ENCODE measurements at regions not wholly inside any gene's neighbourhood (a gene's known extent, or its start where the extent isn't known, plus 50 kb on each side); places are given as distances from the start of the nearest gene placed in this dataset.
"Not testable (repeated sequence)": the region's sequence is repeated elsewhere in the genome, so short reads cannot be mapped to it uniquely, and the experiment has no call there.

DNA sequence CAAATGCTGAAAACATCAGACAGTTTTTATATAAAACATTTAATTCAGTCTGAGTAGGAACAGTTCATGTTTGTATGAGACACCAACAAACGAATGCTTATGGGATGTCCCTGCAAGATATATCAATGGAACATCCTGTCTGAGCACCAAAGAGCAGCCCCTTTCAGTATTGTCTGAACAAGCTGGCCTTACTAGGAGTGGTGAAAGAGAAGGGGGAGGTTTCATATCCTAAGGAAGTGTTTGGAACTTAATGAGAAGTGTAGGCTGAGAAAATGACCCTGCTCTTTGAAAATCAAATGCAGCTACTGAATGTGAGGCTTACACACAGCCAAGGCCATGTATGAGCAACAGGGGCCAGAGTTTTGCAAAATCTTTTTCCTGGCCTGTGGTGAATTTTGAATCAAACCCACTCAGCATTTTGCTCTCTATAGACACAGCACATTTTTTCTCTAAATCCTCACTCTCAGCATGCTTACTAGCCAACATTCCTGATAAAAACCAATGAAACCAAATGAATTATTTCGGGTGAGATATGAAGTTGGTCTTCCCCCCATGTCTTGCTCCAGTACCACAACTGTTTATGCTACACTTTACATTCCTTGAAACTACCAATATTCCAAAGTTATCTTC, 119.4 kb downstream of the LUZP4 start:
- DNase-seq: no peak

DNA sequence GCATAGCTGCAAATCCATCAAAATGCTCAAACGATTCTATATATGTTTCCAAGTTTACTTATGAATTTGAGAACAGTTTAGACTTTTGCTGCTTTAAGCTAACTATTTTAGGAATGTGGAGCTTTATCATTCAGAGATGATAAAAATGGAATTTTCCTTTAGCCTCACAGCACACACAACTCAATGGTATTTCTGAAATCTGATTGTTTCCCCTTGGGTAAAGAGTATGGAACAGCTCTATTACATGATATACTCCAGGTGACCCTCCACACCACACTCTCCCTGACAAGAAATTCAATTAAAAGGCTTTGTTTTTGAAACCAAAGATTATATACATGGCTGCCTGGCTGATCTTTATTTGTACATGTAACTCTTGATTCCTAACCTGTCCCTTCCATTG, 120.0 kb downstream of the LUZP4 start:
- no peak for DNase-seq

DNA sequence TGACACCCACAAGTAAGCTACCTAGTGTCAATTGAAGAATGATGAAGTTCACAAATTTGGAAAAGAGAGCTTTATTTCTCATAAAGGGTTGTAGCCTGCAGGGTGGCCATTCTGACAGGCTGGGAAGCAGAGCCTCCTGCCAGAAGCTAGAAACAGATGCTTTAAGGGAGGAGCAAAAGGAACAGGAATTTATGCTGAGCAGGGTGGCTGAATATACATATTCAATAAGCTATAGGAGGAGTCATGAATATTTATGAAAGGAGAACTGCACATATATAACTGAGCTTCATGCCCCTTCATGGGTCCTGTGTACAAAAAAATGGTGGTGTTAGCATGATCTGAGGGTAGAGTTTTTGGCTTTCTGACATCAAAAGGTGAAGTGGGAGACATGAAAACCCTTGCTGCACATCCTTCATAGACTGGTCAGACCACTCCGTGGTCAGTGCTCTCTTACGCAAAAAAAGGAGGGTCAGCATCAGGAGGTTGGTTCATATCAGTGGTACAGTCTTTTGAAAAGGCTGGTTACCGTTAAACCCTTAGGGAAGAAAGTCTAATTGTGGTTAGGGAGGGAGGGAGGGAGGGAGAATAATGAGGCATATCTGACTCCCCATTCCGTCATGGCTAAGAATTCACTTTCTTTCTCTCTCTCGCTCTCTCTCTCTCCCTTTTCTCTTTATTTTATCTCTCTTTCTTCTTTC, 121.4 kb downstream of the LUZP4 start:
- no peak for DNase-seq

DNA sequence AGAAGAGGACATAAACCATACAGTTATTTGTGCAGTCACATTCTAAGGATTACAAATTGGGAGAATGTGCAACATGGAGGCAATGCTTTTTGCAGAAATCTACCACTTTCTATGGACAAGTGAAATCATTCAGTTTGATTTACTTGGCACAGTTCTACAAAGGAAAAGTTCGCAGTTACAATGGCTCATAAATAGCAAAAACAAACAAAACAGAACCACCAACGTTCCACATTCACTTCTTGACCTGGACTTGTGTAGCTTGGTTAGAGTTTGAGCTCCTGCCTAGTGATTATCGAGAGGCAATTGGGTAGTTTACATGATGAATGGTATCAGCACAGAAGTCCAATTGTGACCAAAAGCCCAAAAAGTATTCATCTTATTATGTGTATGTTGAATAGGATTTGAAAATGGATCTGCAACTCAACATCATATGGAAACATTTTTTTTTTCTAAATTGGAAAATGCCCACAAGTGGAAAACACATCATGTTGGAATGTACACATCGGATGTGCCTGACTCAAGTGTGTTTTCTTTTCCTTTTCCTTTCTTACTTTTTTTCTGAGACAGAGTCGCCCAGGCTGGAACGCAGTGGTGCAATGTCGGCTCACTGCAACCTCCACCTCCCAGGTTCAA, 123.8 kb downstream of the LUZP4 start:
- no peak for DNase-seq

DNA sequence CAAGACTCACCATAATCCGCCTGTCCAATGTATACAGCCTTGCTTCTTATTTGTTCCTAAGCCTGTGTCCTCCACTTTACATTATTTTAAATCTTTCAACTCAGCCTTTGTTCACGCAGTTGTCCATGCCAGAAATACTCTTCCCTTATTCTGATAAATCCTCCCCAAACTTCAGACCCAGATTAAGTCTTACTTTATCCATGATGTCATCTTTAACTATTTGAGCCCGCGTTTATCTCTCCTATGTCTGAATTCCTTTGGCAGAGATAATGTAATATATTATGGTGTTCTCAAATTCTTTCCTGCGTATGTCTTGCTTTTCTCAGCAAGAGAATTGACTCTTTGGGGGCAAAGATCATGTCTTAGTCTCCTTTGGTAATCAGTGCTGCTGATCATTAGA, 129.6 kb downstream of the LUZP4 start:
- no peak for DNase-seq

DNA sequence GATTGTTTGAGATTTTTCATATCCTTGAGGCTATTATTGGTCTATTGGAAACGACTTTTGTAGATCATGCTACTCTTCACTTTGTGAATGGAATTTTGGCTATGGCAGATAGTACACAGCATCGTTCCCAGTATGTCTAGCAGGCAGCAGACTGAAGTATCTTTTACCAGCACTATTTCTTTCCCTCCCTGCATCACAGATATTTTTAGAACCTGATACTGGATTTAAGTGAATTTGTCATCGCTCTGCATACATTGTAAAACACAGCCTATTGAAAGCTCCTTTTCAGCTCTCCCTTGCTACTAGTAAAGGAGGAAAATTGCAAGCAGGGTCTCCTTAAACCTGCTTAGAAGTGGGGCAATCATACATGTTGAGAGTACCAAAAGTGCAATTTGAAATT, 133.6 kb downstream of the LUZP4 start:
- no peak for DNase-seq

DNA sequence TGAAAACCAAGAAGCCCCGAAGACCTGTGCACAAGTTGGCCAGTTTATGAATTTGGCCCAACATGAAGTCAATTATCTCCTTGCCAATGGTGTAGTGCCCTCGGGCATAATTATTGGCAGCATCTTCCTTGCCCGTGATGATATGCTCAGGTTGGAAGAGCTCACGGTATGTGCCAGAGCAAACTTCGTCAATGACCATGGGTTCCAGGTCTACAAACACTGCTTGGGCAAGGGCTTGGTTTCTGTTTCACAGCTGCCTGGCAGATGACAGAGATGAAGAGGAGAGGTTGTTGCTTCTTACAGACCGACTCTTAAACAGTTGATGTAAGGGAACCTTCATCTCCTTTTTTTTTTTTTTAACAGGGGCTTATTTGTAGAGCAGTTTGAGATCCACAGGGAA, 135.6 kb upstream of the PLS3 start:
- DNase-seq: no peak

DNA sequence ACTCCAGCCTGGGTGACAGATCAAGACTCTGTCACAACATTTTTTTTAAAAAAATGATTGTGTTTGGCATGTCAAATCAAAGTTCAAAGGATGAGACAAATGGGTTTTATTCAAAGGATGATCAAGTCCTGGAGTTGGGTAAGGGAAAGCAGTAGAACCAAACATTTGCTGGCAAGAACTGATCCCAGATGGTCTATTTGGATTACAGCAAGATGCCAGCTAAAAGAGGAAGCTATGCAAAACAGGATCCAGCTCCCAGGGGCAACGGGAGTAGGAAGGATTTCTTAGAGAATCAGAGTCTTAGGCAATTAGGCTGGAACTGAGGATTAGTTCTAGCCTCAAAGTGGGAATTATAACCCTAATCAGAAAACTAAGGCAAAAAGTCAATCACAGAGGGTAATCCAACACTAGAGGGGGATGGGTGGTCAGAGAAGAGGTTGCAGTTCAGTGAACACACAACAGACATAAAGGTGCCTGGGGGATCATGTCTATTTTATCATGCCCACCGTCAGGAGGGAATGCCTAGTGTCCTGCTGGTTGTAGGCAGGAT, 133.0 kb upstream of the PLS3 start:
- no peak for DNase-seq

DNA sequence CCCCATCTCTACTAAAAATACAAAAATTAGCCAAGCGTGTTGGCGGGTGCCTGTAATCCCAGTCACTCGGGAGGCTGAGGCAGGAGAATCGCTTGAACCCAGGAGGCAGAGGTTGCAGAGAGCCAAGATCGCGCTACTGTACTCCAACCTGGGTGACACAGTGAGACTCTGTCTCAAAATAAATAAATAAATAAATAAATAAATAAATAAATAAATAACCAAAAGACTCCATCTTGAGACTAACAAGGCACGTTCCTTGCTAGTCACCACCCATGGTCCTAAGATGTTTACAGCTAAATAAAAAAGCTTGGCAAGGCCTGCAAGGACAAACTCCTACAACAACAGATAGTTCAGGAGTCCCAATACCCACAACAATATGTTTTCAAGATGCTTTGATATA, 126.1 kb upstream of the PLS3 start:
- not testable (repeated sequence) for DNase-seq

DNA sequence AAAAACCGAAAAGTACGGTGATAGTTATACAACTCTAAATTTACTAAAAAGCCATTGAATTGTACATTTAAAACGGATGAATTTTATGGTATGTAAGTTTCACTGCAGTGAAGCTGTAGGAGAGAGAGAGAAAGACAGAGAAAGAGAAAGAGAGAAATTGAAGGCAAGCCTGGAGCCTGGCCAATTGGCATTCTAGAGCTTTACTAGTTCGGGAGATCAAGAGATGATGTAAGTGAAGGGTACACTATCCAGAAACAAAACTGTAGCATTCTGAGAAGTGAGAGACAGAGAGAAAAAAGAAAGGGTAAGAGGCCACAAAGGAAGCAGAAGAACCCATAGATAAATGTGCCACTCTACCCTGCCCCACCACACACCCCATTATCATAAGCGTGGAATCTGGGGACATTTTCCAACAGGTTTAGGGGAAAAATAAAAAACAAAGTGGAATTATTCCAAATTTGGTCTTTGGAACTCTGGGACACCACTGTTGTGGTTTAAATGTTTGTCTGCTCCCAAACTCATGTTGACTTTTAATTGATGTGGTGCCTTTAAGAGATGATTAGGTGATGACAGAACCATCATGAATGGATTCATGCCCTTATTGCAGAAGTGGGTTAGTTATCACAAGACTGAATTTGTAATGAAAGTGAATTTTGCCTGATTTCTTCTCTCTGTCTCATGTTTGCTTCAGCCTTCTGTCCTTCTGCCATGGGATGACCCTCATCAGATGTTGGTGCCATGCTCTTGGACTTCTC, 123.0 kb upstream of the PLS3 start:
- DNase-seq: no peak

DNA sequence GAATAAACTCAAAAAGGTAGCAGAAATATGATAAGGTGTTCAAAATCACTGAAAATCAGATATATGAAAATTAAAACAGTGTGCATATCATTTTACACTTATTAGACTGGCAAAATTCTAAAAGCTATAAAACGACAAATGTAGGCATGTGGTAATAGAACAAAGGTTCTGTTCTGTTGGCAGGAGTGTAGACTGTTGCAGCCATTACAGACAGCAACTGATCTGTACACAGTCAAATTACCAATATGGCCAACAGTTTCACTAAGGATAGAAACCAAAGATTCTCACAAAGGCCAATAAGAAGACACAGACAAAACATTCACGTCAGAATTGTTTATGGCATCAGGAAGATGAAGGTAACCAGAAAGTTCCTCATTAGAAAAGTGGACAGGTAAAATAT, 112.8 kb upstream of the PLS3 start:
- DNase-seq: no peak

DNA sequence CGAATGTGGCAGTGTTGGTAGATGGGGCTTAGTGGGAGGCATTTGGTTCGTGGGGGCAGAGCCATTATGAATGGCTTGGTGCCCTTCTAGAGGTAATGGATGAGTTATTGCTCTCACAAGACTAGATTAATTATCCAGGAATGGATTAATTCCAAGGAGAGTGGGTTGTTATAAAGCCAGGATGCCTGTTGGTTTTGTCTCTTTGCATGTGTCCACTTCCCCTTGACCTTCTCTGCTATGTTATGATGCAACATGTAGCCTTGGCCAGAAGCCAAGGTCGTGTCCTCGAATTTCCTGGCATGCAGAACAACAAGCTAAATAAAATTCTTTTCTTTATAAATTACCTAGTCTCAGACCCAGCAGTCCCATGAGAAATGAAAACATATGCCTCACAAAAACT, 111.2 kb upstream of the PLS3 start:
- DNase-seq: no peak

DNA sequence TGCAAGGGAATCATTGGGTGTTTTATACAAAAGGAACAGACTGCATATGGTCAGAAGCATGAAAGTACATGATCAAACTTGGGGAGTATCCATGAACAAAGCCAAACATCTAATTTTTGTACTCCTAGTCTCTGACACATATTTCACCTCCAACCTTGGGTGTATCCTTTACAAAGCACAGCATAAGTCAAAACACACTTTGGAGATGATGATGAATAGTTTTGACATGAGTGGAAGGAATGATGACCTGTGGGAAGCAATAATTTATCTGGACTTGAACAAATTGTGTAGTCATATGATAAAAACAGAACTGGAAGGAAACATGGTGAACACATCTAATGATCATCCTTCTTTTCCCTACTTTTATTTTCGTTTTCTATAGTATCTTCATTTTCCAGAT, 108.7 kb upstream of the PLS3 start:
- DNase-seq: no peak

DNA sequence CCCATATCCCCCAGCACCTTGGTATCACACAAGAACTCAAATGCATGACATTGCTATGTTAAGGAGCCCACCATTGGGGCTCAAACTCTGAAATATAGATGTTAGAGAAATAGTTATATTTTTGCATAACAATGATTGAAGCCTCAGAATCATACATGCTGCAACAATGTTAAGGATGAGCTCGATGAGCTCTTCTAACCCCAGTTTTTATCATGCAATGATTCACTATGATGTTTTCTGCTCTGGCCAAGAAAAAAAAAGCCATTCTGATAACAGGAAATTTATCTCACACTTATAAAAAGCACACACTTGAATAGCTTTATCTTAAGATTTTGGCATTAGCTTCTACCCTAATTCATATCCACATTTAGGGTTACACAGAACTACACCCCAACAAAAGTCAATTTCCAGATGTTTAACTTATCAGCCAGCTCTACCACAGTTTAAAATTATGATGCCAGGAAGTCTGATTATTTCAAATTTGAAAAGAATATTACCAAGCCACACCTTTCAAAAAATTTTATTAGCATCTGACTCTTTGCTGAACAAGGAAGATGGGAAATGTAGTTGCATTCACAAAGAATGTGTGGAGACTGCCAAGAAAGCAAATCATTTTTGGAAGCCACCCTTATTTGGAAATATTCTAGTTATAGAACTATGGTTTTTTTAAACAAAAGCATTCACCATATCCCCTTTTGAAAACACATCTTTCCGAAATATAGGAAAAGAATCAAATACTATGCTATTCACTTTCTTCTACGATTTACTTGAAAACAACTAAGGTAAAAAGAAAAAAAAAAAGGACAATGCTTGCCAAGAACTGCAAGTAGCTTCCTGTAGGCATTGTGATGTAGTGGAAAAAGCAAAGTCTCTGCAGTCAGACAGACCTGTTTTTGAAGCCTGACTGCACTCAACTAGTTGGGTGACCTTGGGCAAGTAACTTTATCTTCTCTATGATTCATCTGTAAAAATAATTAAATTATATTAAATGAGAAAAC, 100.8 kb upstream of the PLS3 start:
- DNase-seq: no peak

DNA sequence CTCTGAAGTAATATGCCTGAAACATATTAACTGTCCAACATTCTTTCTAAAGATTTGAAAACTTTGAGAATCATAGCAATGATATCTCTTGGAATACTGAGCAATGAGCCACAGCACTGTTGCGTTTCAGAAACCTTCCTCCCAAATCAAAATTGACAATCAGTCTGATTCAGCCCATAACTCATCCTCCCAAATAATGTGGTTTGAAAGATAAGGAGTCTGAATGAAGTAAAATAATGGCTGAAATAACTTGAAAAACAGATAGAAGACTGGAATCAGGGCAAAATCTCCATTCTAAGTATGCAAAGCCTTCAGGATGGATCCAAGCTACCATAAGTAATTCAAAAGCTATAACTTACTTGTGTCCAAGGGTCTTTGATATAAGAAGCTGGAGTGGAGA, 98.6 kb upstream of the PLS3 start:
- DNase-seq: no peak

DNA sequence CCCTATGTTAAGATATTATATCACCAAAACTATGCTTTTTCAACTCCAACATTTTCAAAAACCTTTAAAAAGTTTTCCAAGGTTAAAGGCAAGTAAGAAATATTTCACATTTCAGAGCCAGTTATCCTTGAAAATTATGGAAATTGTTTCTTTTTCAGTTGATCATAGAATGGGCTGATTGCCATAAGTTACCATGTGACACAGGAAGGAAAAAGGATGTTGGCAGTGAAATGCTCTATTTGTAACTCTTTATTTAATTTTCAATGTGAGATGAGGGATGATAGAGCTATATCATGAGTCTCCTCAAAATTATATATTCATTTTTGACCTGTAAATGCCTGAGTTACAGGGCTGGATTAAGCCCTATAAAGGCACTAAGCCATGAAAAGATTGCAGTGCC, 93.0 kb upstream of the PLS3 start:
- DNase-seq: no peak

DNA sequence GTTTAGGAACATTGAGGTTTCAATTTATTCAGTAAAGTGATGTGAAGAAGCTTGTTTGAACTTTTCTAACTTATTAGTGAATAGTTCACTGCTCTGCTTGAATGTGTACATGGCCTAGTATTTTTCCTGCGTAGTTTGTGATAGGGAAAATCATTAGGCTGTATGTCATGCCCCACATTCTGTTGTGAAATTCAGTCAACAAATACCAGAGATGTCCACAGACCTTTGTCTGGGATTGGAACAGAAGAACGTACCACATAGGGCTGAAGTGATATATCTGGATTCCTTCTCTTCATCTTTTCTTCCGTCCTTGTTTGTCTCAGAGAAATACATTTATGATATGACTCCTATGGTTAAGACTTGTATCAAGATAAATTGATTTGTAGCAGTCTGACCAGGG, 88.8 kb upstream of the PLS3 start:
- no peak for DNase-seq

DNA sequence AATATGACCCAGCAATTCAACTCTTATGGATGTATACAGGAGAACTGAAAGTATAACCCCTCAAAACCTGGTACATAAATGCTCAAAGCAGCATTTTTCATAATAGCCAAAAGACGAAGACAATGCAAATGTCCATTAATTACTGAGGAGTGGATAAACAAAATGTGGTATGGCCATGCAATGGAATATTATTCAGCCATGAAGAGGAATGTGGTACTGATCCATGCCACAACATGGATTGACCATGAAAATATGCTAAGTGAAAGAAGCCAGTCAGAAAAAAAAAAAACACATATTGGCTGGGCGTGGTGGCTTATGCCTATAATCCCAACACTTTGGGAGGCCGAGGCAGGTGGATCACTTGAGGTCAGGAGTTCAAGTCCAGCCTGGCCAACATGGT, 74.5 kb upstream of the PLS3 start:
- DNase-seq: no peak

DNA sequence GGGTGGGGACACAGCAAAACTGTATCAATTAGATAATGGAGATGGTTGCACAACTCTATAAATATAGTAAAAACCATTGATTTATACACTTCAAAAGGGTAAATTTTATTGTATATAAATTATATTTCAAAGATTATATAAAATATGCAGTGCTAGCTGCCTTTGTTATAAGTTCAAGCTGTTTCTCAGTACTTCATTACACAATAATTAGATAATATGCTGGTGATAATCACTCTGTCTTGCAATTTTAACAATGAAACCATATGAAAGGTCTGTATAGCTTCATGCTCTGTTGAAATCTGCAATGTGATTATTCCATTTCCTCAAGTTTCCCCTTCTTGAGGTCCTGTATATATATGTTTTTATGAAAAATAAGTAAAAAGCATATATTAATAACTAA, 73.4 kb upstream of the PLS3 start:
- no peak for DNase-seq

DNA sequence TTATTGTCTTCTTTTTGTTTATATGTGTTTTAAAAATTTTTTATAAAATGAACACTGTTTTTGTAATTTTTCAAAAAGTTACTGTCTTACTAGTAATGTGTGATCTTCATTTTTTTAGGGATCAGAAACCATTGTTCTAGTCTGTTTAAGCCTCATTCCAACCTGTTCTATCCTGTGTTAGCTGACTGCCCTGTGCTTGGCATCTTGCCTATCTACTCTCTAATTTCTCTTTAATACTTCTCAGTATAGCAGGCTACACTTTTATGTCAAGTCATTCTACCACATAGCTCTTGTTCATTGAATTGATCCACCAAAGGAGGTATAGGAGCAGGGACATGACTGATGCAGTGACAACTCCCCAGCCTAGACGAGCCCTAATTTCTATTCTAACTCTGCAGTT, 70.2 kb upstream of the PLS3 start:
- no peak for DNase-seq

DNA sequence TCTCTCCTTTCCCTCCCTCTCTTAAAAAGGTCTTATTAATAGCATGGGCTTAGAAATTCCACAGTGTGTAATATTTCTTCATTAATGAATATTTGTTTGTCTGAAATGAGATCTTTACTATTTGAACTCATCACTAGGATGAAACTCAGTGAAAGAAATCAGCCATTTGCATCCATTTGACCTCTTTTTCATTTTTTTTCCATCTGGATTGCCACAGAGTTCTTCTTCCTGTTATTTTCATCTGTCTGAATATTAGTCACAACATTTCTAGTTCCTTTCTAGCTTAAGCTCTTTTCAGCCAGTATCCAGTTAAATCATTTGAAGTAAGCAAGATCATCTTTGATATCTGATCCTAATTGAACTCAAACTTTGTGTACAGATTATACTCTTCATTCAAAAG, 69.2 kb upstream of the PLS3 start:
- no peak for DNase-seq

DNA sequence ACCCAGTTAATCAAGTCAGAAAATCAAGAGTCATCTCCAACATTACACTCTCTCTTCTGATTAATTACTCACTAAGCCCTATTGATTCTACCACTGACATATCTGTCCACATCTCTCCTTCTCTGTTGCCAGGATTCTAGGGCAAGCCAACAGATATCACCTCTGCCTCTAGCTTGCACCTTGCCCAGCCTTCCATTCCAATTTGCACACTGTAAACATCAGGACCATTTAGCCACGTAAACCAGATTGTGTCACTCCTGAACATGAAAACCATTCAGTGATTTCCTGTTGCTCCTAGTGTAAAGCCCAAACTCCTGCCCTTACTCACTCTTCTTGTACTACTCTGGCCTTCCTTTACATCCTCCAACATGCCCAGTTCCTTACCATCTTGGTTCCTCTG, 68.0 kb upstream of the PLS3 start:
- no peak for DNase-seq

Measured in GDM1 (cell line).